ENCODE measurements at regions not wholly inside any gene's neighbourhood (a gene's known extent, or its start where the extent isn't known, plus 50 kb on each side); places are given as distances from the start of the nearest gene placed in this dataset.
"Not testable (repeated sequence)": the region's sequence is repeated elsewhere in the genome, so short reads cannot be mapped to it uniquely, and the experiment has no call there.

GRCh38 chrX:143455046-143455445 lies 62.2 kb downstream of the SPANXN3 start:
- no peak for DNase-seq (ENCODE audit: low read depth)

GRCh38 chrX:143437439-143437838 lies 79.8 kb downstream of the SPANXN3 start:
- peak; percentile 1 for DNase-seq (ENCODE audit: low read depth)

GRCh38 chrX:143435916-143436315 lies 81.4 kb downstream of the SPANXN3 start:
- DNase-seq (ENCODE audit: low read depth), result no peak

- no peak for DNase-seq (ENCODE audit: low read depth)
Measured at GRCh38 chrX:143429811-143430210, 87.5 kb downstream of the SPANXN3 start.

- no peak for DNase-seq (ENCODE audit: low read depth)
Measured at GRCh38 chrX:143429131-143429530, 88.1 kb downstream of the SPANXN3 start.

GRCh38 chrX:143401160-143401559 lies 116.1 kb downstream of the SPANXN3 start:
- DNase-seq (ENCODE audit: low read depth), result no peak

- DNase-seq (ENCODE audit: low read depth), result no peak
Measured at GRCh38 chrX:143378851-143379250, 138.4 kb downstream of the SPANXN3 start.

GRCh38 chrX:143363419-143363818 lies 153.9 kb downstream of the SPANXN3 start:
- DNase-seq (ENCODE audit: low read depth), result no peak

GRCh38 chrX:143340190-143340589 lies 177.1 kb downstream of the SPANXN3 start:
- DNase-seq (ENCODE audit: low read depth), result no peak

- no peak for DNase-seq (ENCODE audit: low read depth)
Measured at GRCh38 chrX:143336261-143336660, 181.0 kb downstream of the SPANXN3 start.

GRCh38 chrX:143319526-143319925 lies 197.7 kb downstream of the SPANXN3 start:
- DNase-seq (ENCODE audit: low read depth), result no peak

- not testable (repeated sequence) for DNase-seq (ENCODE audit: low read depth)
Measured at GRCh38 chrX:143318857-143319256, 198.4 kb downstream of the SPANXN3 start.

- no peak for DNase-seq (ENCODE audit: low read depth)
Measured at GRCh38 chrX:143306991-143307937, 210.0 kb downstream of the SPANXN3 start.

GRCh38 chrX:143304518-143304917 lies 212.8 kb downstream of the SPANXN3 start:
- no peak for DNase-seq (ENCODE audit: low read depth)

GRCh38 chrX:143304025-143304424 lies 213.2 kb downstream of the SPANXN3 start:
- DNase-seq (ENCODE audit: low read depth), result no peak

GRCh38 chrX:143298663-143299241 lies 218.5 kb downstream of the SPANXN3 start:
- DNase-seq (ENCODE audit: low read depth), result no peak

- no peak for DNase-seq (ENCODE audit: low read depth)
Measured at GRCh38 chrX:143296521-143296920, 220.8 kb downstream of the SPANXN3 start.

GRCh38 chrX:143287236-143287635 lies 230.0 kb downstream of the SPANXN3 start:
- DNase-seq (ENCODE audit: low read depth), result no peak

- DNase-seq (ENCODE audit: low read depth), result no peak
Measured at GRCh38 chrX:143270317-143270716, 244.6 kb downstream of the SPANXN4 start.

GRCh38 chrX:143244593-143244992 lies 218.9 kb downstream of the SPANXN4 start:
- not testable (repeated sequence) for DNase-seq (ENCODE audit: low read depth)

- DNase-seq (ENCODE audit: low read depth), result no peak
Measured at GRCh38 chrX:143240658-143241057, 214.9 kb downstream of the SPANXN4 start.

GRCh38 chrX:143231492-143231891 lies 205.8 kb downstream of the SPANXN4 start:
- DNase-seq (ENCODE audit: low read depth), result no peak

GRCh38 chrX:143228600-143228999 lies 202.9 kb downstream of the SPANXN4 start:
- DNase-seq (ENCODE audit: low read depth), result not testable (repeated sequence)

Measured in RPMI7951 (cell line).